ENCODE measurements at regions not wholly inside any gene's neighbourhood (a gene's known extent, or its start where the extent isn't known, plus 50 kb on each side); places are given as distances from the start of the nearest gene placed in this dataset.

DNA sequence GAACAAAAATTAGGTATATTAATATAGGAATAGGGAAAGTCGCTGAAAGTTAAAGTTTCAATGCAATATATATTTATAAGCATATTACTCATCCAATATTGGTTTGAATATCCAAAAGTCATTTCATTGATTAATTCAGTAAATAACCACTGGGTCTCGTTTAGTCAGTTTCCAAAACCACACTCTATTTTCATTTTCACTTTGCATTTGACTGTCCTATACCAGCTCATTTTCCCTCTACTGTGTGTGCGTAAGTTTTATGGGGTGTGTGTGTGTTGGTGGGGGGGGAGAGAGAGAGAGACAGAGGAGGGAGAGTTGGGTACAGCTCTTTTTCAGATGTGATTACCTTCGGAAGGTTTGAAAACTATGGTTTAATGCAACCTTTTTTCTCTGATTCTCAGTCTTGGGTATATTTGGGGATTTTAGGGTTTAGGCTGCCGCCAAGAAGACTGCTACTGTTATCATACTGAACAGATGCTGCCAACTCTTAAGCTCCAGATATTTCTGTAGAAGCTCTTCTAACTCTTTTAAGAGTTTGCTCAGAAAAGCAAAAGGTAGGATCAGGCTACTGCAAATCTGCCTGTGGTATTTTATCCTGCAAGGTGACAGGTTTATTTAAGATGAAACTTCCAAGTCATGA, 1427.4 kb downstream of the PCDH7 start:
- Histone ChIP-seq H3K27ac (ENCODE audit: low read depth, low read length) (no peak overlapping the region), H3K4me1 (ENCODE audit: control insufficient read depth, insufficient read depth, low read length) (no peaks in the 10 kb centered on the region), H3K36me3 (ENCODE audit: control insufficient read depth, insufficient read depth, low read length) (no peaks in the 10 kb centered on the region), H3K9me3 (ENCODE audit: control insufficient read depth, insufficient read depth, low read length) (no peaks in the 10 kb centered on the region), H3K4me3 (ENCODE audit: low read depth, low read length) (no peak overlapping the region), H3K27me3 (ENCODE audit: control insufficient read depth, insufficient read depth, low read length) (no peaks in the 10 kb centered on the region)
- WGBS (ENCODE audit: insufficient coverage): no CpG with 5 or more reads among the region's 5 CpGs
- no peak for DNase-seq (ENCODE audit: low read depth in 4 of 6, low spot score in 6 of 6)

GRCh38 chr4:32148111-32148666, 1428.0 kb downstream of the PCDH7 start:
- no peak overlapping the region for H3K4me3 ChIP-seq (ENCODE audit: low read depth, low read length)
- no peaks in the 10 kb centered on the region for H3K4me1 ChIP-seq (ENCODE audit: control insufficient read depth, insufficient read depth, low read length)
- no peaks in the 10 kb centered on the region for H3K27me3 ChIP-seq (ENCODE audit: control insufficient read depth, insufficient read depth, low read length)
- no CpG with 5 or more reads among the region's 2 CpGs for WGBS (ENCODE audit: insufficient coverage)
- H3K27ac ChIP-seq (ENCODE audit: low read depth, low read length): no peak overlapping the region
- DNase-seq (ENCODE audit: low read depth in 4 of 6, low spot score in 6 of 6): peak in 3 of 6 donors; percentile 17 to 63 (median 42)
- no peaks in the 10 kb centered on the region for H3K36me3 ChIP-seq (ENCODE audit: control insufficient read depth, insufficient read depth, low read length)
- no peaks in the 10 kb centered on the region for H3K9me3 ChIP-seq (ENCODE audit: control insufficient read depth, insufficient read depth, low read length)

DNA sequence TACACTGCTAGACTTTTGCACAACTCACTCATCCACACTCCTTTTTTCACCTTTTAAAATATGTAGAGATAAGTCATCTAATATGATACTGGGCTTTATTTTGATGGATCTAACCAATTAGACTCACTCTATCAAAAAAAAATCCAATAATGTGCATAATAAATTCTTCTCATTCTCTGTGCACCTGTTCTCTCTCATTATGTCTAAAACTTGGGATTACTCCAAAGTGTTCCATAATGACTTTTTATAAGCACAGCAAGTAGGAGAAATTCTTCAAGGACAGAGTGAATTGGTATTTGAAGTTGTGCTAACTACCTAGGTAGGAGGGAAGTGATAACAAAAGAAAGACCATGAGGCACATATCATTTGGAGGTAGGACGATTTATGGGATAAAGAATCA, 1438.8 kb downstream of the PCDH7 start:
- no peaks in the 10 kb centered on the region for H3K27me3 ChIP-seq (ENCODE audit: control insufficient read depth, insufficient read depth, low read length)
- WGBS (ENCODE audit: insufficient coverage): no CpG with 5 or more reads among the region's 1 CpG
- H3K36me3 ChIP-seq (ENCODE audit: control insufficient read depth, insufficient read depth, low read length): no peaks in the 10 kb centered on the region
- no peak overlapping the region for H3K4me3 ChIP-seq (ENCODE audit: low read depth, low read length)
- H3K9me3 ChIP-seq (ENCODE audit: control insufficient read depth, insufficient read depth, low read length): peaks cover 2% of the 10 kb centered on the region
- H3K4me1 ChIP-seq (ENCODE audit: control insufficient read depth, insufficient read depth, low read length): no peaks in the 10 kb centered on the region
- DNase-seq (ENCODE audit: low read depth in 4 of 6, low spot score in 6 of 6): peak in 2 of 6 donors; percentile 18 to 27
- no peak overlapping the region for H3K27ac ChIP-seq (ENCODE audit: low read depth, low read length)

- H3K27ac ChIP-seq (ENCODE audit: low read depth, low read length): no peak overlapping the region
- no peaks in the 10 kb centered on the region for H3K4me1 ChIP-seq (ENCODE audit: control insufficient read depth, insufficient read depth, low read length)
- no peaks in the 10 kb centered on the region for H3K27me3 ChIP-seq (ENCODE audit: control insufficient read depth, insufficient read depth, low read length)
- H3K4me3 ChIP-seq (ENCODE audit: low read depth, low read length): no peak overlapping the region
- DNase-seq (ENCODE audit: low read depth in 4 of 6, low spot score in 6 of 6): no peak
- no peaks in the 10 kb centered on the region for H3K36me3 ChIP-seq (ENCODE audit: control insufficient read depth, insufficient read depth, low read length)
- H3K9me3 ChIP-seq (ENCODE audit: control insufficient read depth, insufficient read depth, low read length): peaks cover 2% of the 10 kb centered on the region
- no CpG with 5 or more reads among the region's 3 CpGs for WGBS (ENCODE audit: insufficient coverage)
Measured at GRCh38 chr4:32161392-32161791, 1441.2 kb downstream of the PCDH7 start.

DNA sequence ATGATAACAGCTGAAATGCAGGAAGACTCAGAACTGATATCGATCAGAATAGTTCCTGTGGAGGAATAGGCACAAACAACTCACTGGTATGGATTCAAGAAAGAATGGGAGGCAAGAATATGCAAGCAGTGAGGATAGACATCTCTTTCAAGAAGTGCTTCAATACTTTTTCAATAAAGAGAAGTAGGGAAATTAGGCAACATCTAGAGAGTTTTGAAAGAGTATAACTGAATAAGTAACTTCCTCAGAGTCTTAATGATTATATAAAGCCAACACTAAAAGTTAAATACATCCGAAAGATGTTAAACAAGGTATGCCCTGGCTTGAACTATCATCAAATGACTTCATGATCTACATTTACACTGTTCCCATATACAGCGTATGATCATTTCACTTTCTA, 1443.0 kb downstream of the PCDH7 start:
- H3K27ac ChIP-seq (ENCODE audit: low read depth, low read length): no peak overlapping the region
- no peak overlapping the region for H3K4me3 ChIP-seq (ENCODE audit: low read depth, low read length)
- DNase-seq (ENCODE audit: low read depth in 4 of 6, low spot score in 6 of 6): no peak
- H3K36me3 ChIP-seq (ENCODE audit: control insufficient read depth, insufficient read depth, low read length): no peaks in the 10 kb centered on the region
- no peaks in the 10 kb centered on the region for H3K9me3 ChIP-seq (ENCODE audit: control insufficient read depth, insufficient read depth, low read length)
- H3K4me1 ChIP-seq (ENCODE audit: control insufficient read depth, insufficient read depth, low read length): no peaks in the 10 kb centered on the region
- no peaks in the 10 kb centered on the region for H3K27me3 ChIP-seq (ENCODE audit: control insufficient read depth, insufficient read depth, low read length)
- WGBS (ENCODE audit: insufficient coverage): 100% methylated on average over 1 of the region's 3 CpGs

GRCh38 chr4:32169841-32170240, 1449.7 kb downstream of the PCDH7 start:
- Histone ChIP-seq H3K27me3 (ENCODE audit: control insufficient read depth, insufficient read depth, low read length) (no peaks in the 10 kb centered on the region), H3K27ac (ENCODE audit: low read depth, low read length) (no peak overlapping the region), H3K4me3 (ENCODE audit: low read depth, low read length) (no peak overlapping the region), H3K9me3 (ENCODE audit: control insufficient read depth, insufficient read depth, low read length) (no peaks in the 10 kb centered on the region), H3K36me3 (ENCODE audit: control insufficient read depth, insufficient read depth, low read length) (no peaks in the 10 kb centered on the region), H3K4me1 (ENCODE audit: control insufficient read depth, insufficient read depth, low read length) (no peaks in the 10 kb centered on the region)
- 100% methylated on average over 1 of the region's 3 CpGs for WGBS (ENCODE audit: insufficient coverage)
- no peak for DNase-seq (ENCODE audit: low read depth in 4 of 6, low spot score in 6 of 6)

DNA sequence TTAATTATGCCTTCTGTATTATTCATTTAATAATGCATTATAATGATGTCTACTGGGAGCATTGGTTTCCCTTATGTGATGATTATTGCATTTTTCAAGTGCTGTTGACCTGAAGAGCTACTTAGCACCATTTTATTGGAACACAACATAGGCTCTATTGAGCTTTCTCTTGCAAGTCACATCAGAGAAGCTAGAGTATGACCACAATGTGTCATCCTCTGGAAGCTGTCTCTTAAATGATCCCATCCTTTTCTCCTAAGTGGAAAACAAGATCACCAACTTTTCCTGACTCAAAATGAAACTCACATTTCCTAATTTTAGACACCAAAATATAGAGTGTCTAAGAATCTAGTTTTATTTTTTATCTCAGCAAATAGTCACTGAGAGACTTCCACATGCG, 1451.9 kb downstream of the PCDH7 start:
- Histone ChIP-seq H3K4me3 (ENCODE audit: low read depth, low read length) (no peak overlapping the region), H3K36me3 (ENCODE audit: control insufficient read depth, insufficient read depth, low read length) (no peaks in the 10 kb centered on the region), H3K27me3 (ENCODE audit: control insufficient read depth, insufficient read depth, low read length) (no peaks in the 10 kb centered on the region), H3K4me1 (ENCODE audit: control insufficient read depth, insufficient read depth, low read length) (no peaks in the 10 kb centered on the region), H3K9me3 (ENCODE audit: control insufficient read depth, insufficient read depth, low read length) (no peaks in the 10 kb centered on the region), H3K27ac (ENCODE audit: low read depth, low read length) (no peak overlapping the region)
- DNase-seq (ENCODE audit: low read depth in 4 of 6, low spot score in 6 of 6): no peak
- no CpG with 5 or more reads among the region's 1 CpG for WGBS (ENCODE audit: insufficient coverage)

- DNase-seq (ENCODE audit: low read depth in 4 of 6, low spot score in 6 of 6): no peak
- no peaks in the 10 kb centered on the region for H3K27me3 ChIP-seq (ENCODE audit: control insufficient read depth, insufficient read depth, low read length)
- WGBS (ENCODE audit: insufficient coverage): no CpG with 5 or more reads among the region's 1 CpG
Measured at GRCh38 chr4:32172761-32173160, 1452.6 kb downstream of the PCDH7 start.

DNA sequence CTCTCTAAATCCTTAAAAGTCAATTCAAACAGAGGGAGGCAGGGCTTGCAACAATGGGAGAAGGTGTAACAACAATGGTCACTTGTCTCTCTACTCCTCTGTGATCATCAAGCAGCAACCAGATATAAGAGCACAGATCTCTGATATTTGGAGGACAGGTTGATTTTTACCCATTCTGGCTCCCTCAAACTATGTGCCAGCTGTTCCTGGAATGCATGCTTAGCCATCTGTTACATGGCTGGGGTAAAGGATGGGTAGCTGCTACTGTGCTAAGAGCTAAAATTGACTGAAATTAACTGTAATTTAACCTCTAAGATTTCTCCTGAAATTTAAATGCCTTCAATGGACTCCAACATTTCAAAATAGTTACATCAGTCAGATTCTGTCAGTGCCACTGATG, 1459.9 kb downstream of the PCDH7 start:
- H3K4me3 ChIP-seq (ENCODE audit: low read depth, low read length): no peak overlapping the region
- H3K36me3 ChIP-seq (ENCODE audit: control insufficient read depth, insufficient read depth, low read length): no peaks in the 10 kb centered on the region
- peak in 2 of 6 donors; percentile 17 to 40 for DNase-seq (ENCODE audit: low read depth in 4 of 6, low spot score in 6 of 6)
- H3K27me3 ChIP-seq (ENCODE audit: control insufficient read depth, insufficient read depth, low read length): no peaks in the 10 kb centered on the region
- no peaks in the 10 kb centered on the region for H3K9me3 ChIP-seq (ENCODE audit: control insufficient read depth, insufficient read depth, low read length)
- H3K27ac ChIP-seq (ENCODE audit: low read depth, low read length): no peak overlapping the region
- H3K4me1 ChIP-seq (ENCODE audit: control insufficient read depth, insufficient read depth, low read length): no peaks in the 10 kb centered on the region

More at GRCh38 chr4:32172761-32173160, 1452.6 kb downstream of the PCDH7 start:
- H3K9me3 ChIP-seq (ENCODE audit: control insufficient read depth, insufficient read depth, low read length): no peaks in the 10 kb centered on the region
- H3K36me3 ChIP-seq (ENCODE audit: control insufficient read depth, insufficient read depth, low read length): no peaks in the 10 kb centered on the region
- no peaks in the 10 kb centered on the region for H3K4me1 ChIP-seq (ENCODE audit: control insufficient read depth, insufficient read depth, low read length)
- H3K27ac ChIP-seq (ENCODE audit: low read depth, low read length): no peak overlapping the region
- no peak overlapping the region for H3K4me3 ChIP-seq (ENCODE audit: low read depth, low read length)

- 88% methylated on average over 1 of the region's 2 CpGs for WGBS (ENCODE audit: insufficient coverage)
- DNase-seq (ENCODE audit: low read depth in 4 of 6, low spot score in 6 of 6): no peak
- Histone ChIP-seq H3K4me1 (ENCODE audit: control insufficient read depth, insufficient read depth, low read length) (no peaks in the 10 kb centered on the region), H3K4me3 (ENCODE audit: low read depth, low read length) (no peak overlapping the region), H3K9me3 (ENCODE audit: control insufficient read depth, insufficient read depth, low read length) (no peaks in the 10 kb centered on the region), H3K36me3 (ENCODE audit: control insufficient read depth, insufficient read depth, low read length) (no peaks in the 10 kb centered on the region), H3K27me3 (ENCODE audit: control insufficient read depth, insufficient read depth, low read length) (no peaks in the 10 kb centered on the region), H3K27ac (ENCODE audit: low read depth, low read length) (no peak overlapping the region)
Measured at GRCh38 chr4:32184186-32184585, 1464.0 kb downstream of the PCDH7 start.
